Muscle of arm (tissue), 1 donor: ENCODE measurements at regions not wholly inside any gene's neighbourhood (a gene's known extent, or its start where the extent isn't known, plus 50 kb on each side); places are given as distances from the start of the nearest gene placed in this dataset.

Experiments
- DNase-seq: peaks from one replicate; pipeline ENCODE4 v3.0.0-alpha.2; 2013

GRCh38 chr12:132426349-132427173 is 63.4 kb upstream of the FBRSL1 start:
- DNase-seq: no peak

GRCh38 chr12:132424811-132425210 is 65.1 kb upstream of the FBRSL1 start:
- no peak for DNase-seq

- DNase-seq: no peak
Observed at GRCh38 chr12:132423820-132424645, 65.9 kb upstream of the FBRSL1 start.

- DNase-seq: no peak
Observed at GRCh38 chr12:132423251-132423819, 66.6 kb upstream of the FBRSL1 start.

GRCh38 chr12:132422381-132423043 is 67.4 kb upstream of the FBRSL1 start:
- DNase-seq: no peak

- DNase-seq: no peak
Observed at GRCh38 chr12:132422040-132422380, 67.9 kb upstream of the FBRSL1 start.

GRCh38 chr12:132419631-132420246 is 70.2 kb upstream of the FBRSL1 start:
- DNase-seq: no peak

- no peak for DNase-seq
Observed at GRCh38 chr12:132418393-132418925, 71.5 kb upstream of the FBRSL1 start.

GRCh38 chr12:132417741-132418140 is 72.2 kb upstream of the FBRSL1 start:
- no peak for DNase-seq

- no peak for DNase-seq
Observed at GRCh38 chr12:132416827-132417226, 73.1 kb upstream of the FBRSL1 start.

GRCh38 chr12:132416121-132416673 is 73.8 kb upstream of the FBRSL1 start:
- DNase-seq: no peak

GRCh38 chr12:132415327-132416120 is 74.4 kb upstream of the FBRSL1 start:
- no peak for DNase-seq

GRCh38 chr12:132414634-132415326 is 75.2 kb upstream of the FBRSL1 start:
- peak; percentile 87 for DNase-seq

- DNase-seq: no peak
Observed at GRCh38 chr12:132413931-132414588, 75.9 kb upstream of the FBRSL1 start.

GRCh38 chr12:132411457-132411856 is 78.5 kb upstream of the FBRSL1 start:
- no peak for DNase-seq

GRCh38 chr12:132410849-132411248 is 79.1 kb upstream of the FBRSL1 start:
- no peak for DNase-seq

GRCh38 chr12:132410296-132410625 is 79.7 kb upstream of the FBRSL1 start:
- DNase-seq: no peak

GRCh38 chr12:132409495-132410295 is 80.3 kb upstream of the FBRSL1 start:
- no peak for DNase-seq
